ENCODE measurements at regions not wholly inside any gene's neighbourhood (a gene's known extent, or its start where the extent isn't known, plus 50 kb on each side); places are given as distances from the start of the nearest gene placed in this dataset.

GRCh38 chr15:35876762-35877161 lies 330.8 kb upstream of the DPH6 start:
- no CpG with 5 or more reads among the region's 4 CpGs for WGBS (ENCODE audit: extremely low coverage, insufficient read length, low lambda C conversion rate)
- H3K56ac ChIP-seq (ENCODE audit: insufficient read length, low read depth, low read length), result no peak overlapping the region
- H3K27me3 ChIP-seq (ENCODE audit: insufficient read depth, low read length), result no peaks in the 10 kb centered on the region
- H4K5ac ChIP-seq (ENCODE audit: insufficient read length, low read depth, low read length), result no peak overlapping the region
- H3K23me2 ChIP-seq (ENCODE audit: insufficient read length, low read depth, low read length, poor library complexity, severe bottlenecking), result no peaks in the 10 kb centered on the region
- H3K4me1 ChIP-seq (ENCODE audit: insufficient read depth, low read length), result no peaks in the 10 kb centered on the region
- no peaks in the 10 kb centered on the region for H3K9me3 Mint-ChIP-seq
- no peak overlapping the region for H2BK5ac ChIP-seq (ENCODE audit: insufficient read length, low read length)
- no peaks in the 10 kb centered on the region; a peak in 1 of 7 replicates for H3K36me3 Mint-ChIP-seq (ENCODE audit: insufficient read depth in 1 of 3, low read depth in 3 of 3)
- no peak overlapping the region for H3K9ac ChIP-seq (ENCODE audit: extremely low read depth, insufficient read length, low read length)
- no peak overlapping the region for H3K18ac ChIP-seq (ENCODE audit: insufficient read length, low read depth, low read length)
- H4K91ac ChIP-seq (ENCODE audit: insufficient read length, low read depth, low read length), result no peak overlapping the region
- H3K4ac ChIP-seq (ENCODE audit: low read depth, low read length), result no peak overlapping the region
- no peak overlapping the region for H3K4me2 ChIP-seq (ENCODE audit: insufficient read depth, insufficient read length, low read length)
- no peaks in the 10 kb centered on the region for H3K4me1 Mint-ChIP-seq
- no peak overlapping the region for H3K23ac ChIP-seq (ENCODE audit: insufficient read length, low read depth, low read length)
- H2BK20ac ChIP-seq (ENCODE audit: low read depth, low read length, poor library complexity, severe bottlenecking), result no peak overlapping the region
- no peaks in the 10 kb centered on the region for H3K27me3 Mint-ChIP-seq (ENCODE audit: low read depth)
- H3K27ac ChIP-seq (ENCODE audit: insufficient read length, low read depth, low read length), result no peak overlapping the region
- no peak overlapping the region for H3K27ac Mint-ChIP-seq
- TF ChIP-seq CTCF (conservative IDR thresholded peaks at IDR 0.05), result no peak
- no peaks in the 10 kb centered on the region for H3K79me1 ChIP-seq (ENCODE audit: insufficient read depth, low read depth, low read length, poor library complexity, severe bottlenecking)
- no peaks in the 10 kb centered on the region for H3K9me3 ChIP-seq (ENCODE audit: control insufficient read depth, low read depth, low read length)
- H3T11ph ChIP-seq (ENCODE audit: low read length), result no peak overlapping the region
- H4K20me1 ChIP-seq (ENCODE audit: control insufficient read depth, insufficient read depth, insufficient read length), result no peaks in the 10 kb centered on the region
- no peak overlapping the region for H4K8ac ChIP-seq (replicated peaks; ENCODE audit: insufficient read length, low read depth, low read length)
- H2BK12ac ChIP-seq (ENCODE audit: insufficient read length, low read depth, low read length), result no peak overlapping the region
- no peaks in the 10 kb centered on the region for H3K79me2 ChIP-seq (ENCODE audit: insufficient read depth, low read length)
- H2BK15ac ChIP-seq (ENCODE audit: low read depth, low read length), result no peak overlapping the region
- no peak overlapping the region for H3K14ac ChIP-seq (ENCODE audit: insufficient read depth, low read length)
- no peak overlapping the region for H3K4me3 Mint-ChIP-seq
- no peak overlapping the region for H2AFZ ChIP-seq (ENCODE audit: low read length)
- DNase-seq, result no peak
- no peak overlapping the region for H2AK5ac ChIP-seq (ENCODE audit: insufficient read length, low read length)
- H2BK120ac ChIP-seq (ENCODE audit: low read depth, low read length, poor library complexity, severe bottlenecking), result no peak overlapping the region

Measured in H9 (cell line).